AG08396 (cell line): ENCODE measurements at regions not wholly inside any gene's neighbourhood (a gene's known extent, or its start where the extent isn't known, plus 50 kb on each side); places are given as distances from the start of the nearest gene placed in this dataset.

Experiments used
- DNase-seq: peaks from one replicate; pipeline ENCODE4 v3.0.0; 2012; ENCODE audit warnings: low spot score, mixed read lengths

DNA sequence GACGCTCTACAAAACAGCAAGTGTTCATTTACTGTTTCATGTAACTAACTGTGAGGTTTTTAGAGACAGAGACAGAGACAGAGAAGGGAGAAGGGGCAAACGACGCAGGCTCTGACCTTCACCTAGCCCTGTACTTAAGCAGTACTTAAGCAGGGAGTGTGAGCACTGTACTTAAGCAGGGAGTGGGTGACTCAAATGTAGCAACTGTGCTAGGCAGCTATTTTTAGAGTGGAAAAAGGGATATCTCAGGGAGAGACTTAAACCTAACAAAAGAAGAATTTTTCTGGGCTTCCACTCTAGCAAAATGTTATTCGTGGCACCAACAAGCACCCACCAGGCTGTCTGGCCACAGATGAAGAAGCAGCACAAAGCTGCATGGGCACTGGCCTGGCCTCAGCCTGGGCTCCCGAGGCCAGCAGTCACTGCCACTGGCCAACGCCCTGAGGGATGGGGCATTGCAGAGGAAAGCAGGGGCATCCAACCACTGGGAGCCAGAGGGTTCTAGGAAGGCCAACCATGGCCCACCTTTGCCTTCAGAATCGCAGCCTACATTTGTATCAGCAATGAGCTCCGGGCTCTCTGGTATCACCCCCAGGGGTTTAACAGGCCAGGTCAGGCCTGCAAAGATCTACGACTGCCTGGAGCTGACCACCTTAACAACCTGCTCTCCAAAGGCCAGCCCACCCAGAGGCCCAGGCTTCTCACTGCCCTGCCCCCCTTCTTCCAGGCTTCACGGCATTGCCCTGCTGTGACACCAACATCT lies 154.3 kb downstream of the TTC32 start:
- no peak for DNase-seq

DNA sequence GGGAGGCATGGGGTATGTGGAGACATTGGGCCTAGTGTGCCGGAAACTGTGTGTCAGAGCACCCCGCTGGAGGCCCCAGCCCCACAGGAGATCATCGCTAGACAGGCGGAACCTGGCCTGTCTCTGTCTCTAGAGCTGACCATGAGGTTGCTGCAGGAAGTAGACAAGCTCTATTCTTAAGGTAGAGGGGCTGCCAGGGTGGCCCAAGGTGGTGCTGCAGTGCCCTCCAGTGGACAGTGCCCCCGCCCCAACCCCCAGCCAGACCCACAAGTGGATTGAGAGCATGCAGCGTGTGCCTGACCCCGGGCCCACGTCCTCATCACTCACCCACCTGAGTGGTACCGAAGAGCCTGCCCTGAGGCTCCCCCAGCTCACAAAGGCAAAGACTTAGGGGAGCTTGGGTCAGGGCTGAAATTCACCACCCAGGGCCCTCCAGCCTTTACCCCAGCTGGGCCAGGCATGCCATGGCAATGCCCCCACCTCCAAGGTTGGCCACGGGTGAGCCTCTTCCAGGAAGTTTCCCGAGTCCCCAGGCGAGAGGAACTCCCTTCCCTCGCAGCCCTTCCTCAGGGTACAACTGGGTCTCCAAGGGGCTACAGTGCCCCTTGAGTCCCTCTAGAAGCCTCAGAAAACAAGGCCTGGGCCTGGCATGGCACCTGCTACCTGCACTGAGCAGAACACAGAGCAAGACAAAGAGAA lies 155.0 kb downstream of the TTC32 start:
- no peak for DNase-seq

DNA sequence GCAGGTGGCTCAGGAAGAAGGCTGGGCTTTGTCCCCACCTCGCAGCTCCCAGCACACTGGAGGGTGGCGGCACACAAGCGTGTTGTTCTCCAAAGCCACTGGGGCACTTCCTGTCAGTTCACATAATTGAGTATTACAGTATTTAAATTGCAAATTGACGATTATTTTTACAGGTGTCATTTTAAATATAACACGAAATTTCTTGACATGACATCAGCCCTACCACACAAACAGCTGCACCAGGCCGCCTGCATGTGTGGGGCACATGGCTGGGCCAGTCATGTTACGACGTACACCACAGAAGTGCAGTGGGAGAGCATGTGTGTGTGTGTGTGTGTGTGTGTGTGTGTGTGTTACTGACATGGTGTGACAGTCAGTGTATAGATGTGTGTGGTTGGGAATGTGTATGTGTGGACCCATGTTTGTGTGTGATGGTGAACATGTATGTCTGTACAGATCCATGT lies 155.6 kb downstream of the TTC32 start:
- no peak for DNase-seq

DNA sequence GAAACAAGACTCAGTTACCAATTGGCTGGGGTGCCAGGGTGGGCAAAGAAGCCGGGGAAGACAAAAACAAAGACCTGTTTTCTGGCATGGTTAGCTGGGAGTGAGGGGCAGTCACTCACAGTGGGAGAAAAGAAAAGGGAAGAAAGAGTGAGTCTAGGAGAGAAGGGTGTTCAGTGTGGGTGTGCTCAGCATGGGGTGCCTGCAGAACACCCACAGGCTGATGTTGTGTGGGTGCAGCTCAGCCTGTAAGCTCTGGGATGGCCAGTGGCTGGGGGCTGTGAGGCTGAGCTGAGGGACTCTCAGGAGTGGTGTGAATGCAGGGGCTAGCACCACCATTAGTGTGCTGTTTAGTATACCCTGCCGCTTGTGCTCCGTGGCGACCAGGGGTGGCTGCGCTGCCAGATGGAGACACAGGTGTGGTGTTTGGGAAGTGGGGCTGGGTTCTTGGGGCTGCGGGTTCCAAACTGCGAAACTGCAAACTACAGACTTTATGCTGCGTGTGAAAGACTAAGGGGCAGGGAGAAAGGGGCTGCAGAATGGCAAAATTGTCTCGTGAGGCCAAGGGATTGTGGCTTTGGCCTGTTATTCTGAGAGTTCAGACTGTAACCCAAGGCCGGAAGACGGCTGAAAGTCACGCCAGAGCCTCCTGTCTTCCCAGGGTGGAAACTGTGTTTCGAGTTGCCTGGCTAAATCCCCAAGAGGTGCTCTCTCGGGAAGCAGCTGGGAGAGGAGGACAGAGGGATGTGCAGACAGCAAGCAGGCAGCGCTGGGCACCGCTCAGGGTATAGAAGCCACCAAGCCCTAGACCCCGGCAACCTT lies 156.3 kb downstream of the TTC32 start:
- DNase-seq, result no peak

DNA sequence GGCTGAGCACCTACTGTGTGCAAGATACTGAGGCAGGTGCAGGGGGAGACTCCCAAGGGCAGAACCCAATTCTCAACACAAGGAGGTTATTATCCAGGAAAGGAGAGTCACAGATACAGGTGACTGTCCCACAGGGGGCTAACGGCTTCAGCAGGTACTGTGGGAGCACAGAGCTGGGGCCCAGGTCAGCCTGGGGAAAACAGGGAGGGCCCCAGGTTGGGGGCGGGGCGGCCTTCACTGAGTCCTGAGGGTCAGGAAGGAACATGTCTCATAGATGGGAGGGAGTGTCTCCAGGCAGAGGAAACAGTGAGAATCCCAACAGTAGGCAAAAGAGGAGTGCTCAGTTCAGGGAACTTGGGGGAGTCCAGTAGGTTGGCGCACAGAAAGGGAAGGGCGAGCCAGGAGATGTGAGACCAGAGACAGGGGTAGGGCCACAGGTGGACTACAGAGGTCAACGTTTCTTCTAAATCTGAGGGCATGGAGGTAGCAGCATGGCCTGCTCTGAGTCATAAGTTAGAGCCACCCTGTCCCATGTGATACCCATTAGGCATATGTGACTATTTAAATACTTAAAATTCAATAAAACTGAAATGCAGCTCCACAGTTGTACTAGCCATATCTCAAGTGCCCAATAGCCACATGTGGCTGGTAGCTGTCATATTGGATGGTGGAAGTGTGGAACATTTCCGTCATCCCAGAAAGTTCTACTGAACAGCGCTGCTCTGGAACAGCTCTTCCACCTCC lies 157.2 kb downstream of the TTC32 start:
- DNase-seq, result no peak

DNA sequence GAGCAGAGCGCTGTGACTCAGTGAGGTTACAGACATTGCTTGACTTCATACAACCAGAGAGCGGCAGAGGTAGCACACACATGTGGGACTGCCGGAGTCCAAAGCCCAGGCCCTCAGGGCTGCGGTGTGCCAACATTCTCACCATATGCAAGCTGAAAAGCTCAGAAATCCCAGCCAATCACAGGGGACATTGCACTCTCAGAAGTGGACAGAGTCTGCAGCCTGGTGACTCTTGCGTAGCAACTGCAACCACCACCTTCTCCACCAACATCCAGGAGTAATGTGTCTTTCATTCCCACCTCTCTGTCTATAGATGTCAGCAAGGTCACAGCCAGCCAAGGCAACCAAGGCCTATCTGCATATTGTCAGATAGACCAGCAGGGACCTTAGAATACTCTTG lies 158.1 kb downstream of the TTC32 start:
- DNase-seq, result no peak

DNA sequence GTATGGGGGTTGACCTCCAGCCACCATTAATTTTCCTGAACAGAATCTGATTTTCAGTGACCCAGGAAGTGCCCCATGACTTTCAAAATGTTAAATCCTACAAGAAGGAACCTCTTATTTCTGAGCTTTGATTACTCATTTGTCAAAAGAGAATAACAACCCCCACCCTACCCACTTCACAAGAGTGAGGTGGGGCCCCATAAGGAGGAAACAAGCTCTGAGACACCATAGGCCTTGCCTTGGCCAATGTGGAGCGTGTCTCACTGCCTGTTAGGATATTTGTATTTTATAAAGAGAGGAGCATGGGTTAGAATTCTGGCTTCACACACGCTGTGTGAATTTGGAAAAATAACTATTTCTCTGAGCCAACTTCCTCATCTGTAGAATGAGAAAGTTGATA lies 158.9 kb downstream of the TTC32 start:
- no peak for DNase-seq

DNA sequence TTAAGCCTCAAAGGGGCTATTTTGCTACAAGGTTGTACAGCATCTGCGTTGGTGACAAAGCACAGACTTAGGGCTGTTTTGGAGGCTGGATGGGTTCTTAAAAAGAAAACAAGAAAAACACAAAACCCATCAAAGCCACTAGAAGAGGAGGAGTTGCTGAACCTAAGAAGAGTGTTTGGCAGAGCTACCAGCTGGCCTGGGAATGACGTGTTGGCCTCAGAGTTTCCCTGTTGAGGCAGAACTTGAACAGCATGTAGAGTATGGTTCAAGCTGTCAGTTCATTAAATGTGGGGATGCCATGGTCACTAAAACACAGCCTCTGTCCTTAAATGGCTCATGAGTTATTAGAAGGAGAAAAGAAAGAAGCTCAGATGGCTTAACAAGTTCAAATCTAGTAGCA lies 162.5 kb downstream of the TTC32 start:
- no peak for DNase-seq

DNA sequence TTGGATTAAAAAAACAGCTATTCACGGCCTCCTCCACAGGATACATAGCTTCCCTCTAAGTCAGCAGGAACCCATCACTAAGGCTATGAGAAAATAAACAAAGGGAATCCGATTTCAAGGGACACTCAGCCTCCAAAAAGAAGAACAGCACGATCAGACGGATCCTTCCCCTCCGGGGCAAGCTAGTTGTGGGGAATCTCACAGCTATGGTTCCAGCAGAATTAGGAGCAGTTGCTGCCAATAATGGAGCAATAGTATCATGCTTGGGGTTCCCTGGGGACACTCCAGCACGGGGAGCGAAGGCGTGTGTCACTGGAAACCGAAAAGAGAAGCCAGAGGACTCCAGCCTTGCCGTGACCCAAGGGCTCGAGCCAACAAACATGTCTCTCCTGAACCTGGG lies 163.1 kb downstream of the TTC32 start:
- peak; percentile 41 for DNase-seq

DNA sequence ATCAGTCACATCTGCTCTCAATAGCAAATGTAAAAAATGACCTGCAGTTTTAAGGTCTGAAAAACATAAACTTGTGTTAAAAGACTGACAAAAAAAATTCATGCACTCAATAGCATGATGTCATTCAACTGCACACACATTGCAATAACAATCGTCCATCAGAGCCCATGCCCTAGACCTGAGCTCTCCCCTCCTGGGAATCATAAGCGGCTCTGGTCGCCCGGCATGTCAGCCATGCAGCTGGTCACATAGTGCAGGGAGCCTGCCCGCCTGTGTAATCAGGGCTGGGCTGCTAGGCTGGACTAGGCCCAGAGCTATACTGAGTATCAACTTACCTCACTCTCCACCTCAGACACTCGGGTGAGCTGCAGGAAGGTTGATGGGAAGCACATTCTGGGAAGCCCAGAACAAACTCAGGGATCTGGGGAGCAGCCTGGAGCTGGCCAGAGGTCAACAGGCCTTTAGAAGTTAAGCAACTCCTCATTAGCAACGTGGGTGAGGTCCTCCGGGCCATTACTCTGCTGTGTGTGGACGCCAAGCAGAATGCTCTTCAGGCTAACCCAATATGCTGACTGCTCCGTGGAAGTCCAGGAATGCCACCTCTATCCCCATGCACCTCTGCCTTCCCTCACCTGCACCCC lies 165.5 kb downstream of the TTC32 start:
- no peak for DNase-seq

DNA sequence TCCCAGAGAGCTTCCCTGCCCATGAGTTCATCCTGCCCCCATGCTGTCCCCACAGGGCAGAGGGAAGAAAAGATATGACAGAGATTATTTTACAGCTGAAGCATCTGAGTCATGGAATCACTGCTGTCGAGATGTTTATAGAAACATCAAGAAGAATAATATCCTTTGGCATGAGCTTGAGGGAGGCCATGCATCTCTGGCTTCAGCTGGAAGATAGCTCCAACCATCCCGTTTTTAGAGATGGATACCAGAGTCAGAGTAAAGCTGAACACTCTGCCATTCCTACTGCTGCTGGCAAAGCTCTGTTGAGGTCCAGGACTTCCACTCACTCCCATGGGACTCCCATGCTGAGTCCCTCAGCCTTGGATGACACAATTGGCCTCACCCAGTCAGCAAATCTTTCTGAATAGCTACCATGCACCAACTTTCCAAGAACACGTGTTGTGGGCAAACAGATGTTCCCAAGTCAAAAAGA lies 167.8 kb downstream of the TTC32 start:
- peak; percentile 39 for DNase-seq

DNA sequence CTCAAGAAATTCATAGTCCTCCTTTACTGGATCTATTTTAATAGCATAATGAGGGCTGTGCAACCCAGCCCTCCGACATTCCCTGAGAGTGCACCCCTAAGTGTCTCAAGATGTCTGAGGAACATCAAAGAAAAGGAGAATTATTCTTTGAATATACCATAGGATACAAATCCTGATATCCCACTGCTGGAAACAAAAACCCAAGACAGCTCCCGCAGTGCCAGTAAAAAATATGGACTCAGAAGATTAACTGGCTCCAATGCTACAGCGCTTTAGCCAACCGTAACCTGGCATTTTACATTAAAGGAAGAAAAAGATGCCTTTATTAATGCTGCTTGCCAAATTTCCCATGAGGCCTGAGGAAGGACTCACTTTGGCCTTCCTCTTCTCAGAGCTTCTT lies 168.4 kb downstream of the TTC32 start:
- DNase-seq, result no peak

DNA sequence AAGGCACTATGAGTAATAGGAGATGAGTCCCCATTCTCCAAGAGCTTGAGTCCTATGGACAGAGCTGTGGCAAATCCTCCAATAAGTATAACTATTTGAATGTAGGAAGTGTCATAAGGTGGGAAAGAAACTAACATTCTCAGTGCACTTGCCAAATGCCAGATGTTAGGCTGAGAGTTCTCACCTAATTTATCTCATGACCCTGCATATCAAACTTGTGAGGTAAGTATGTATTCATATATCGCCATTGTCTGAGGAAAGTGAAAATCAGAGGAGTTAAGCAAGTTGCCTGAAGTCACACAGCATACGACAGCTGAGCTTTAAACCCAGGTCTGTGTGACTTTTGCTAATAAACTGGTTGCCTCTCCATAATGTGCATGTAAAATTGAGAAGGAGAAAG lies 169.5 kb downstream of the TTC32 start:
- no peak for DNase-seq

DNA sequence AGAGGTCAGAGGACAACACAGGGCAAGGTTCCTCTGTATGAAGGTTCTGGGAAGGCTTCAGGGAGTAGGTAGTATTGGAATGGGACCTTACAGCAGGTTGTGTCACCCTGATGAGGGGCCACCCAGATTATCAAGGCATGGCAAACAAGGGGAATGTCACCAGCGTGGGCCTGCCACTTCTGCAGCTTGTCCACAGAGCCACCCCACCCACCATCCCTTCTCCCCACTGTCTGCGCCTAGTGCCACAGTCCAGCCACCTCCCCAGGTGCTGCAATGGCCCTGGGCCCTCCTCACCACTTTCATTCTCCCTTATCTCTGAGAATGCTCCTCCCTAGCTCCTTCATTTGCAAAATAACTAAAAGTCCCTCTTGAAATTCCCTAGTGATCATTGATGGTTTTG lies 170.3 kb downstream of the TTC32 start:
- no peak for DNase-seq

DNA sequence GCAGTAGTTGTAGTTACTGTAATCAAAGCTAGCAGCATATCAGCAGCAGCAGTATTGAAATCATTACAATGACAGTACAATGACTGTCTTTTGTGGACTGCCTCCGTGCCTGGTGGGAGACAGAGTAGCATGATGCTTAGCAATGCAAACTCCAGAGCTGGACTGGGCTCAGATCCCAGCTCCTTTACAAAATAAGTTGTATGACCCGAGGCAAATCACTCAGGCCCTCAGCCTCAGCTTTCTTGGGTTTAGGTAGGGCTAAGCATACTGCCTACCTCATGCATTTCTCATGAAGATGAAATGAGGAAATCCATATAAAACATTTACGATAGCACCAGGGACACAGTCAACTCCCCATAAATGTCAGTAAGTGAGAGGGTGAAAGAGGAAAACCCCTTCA lies 170.7 kb downstream of the TTC32 start:
- no peak for DNase-seq

DNA sequence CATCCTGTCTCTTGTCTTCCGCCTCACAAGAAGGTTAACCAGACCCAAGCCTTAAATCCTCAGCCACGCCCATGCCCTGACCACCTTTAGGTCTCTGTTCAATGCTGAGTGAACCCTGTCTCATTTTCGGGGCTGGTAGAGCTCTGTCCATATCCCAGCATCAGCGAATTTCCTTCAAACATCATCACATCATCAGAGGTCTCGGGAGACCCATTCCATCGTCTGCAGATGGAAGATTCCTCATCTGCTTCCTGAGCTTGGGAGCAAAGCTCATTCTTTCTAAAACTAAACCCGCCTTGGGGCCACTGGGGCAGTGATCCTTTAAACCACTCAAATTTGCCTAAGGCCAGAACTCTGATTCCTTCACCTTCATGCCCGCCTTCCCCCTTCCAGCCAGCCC lies 173.7 kb downstream of the TTC32 start:
- no peak for DNase-seq

DNA sequence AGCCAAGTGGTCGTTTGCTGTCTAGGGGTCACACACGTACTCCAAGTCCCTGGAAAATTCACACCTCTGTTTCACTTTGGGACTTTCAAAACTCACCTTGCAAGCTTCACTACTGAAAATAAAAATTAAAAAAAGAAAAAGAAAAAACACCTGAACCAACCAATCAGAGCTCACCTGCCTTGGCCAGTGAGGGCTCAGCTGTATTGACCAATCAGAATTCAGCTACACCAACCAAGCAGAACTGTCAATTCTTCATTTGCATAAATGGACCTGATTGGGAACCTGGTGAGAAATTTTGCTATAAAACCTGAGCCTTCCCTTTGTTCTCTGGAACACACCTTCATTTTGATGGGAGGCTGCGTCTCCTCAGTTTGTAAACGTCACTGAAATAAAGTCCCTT lies 176.4 kb downstream of the TTC32 start:
- no peak for DNase-seq

DNA sequence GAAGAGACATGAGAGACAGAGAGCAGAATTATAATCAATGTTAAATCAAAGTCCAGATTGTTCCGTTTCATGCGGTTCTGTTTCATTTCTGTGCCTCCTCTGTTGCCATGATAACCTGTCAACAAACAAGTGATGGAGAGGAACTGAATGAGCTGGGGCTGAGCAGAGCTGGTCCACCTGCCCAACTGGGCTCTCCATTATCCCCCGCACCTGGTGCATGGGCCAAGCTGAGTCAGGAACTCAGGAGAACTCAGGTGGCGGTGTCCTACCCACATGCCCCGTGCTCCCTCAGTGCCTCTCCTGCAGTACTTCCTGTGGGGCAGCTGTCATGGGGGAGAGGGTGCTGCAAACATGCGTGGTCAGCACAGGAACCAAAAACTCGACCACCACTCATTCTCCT lies 178.8 kb downstream of the TTC32 start:
- DNase-seq, result no peak

DNA sequence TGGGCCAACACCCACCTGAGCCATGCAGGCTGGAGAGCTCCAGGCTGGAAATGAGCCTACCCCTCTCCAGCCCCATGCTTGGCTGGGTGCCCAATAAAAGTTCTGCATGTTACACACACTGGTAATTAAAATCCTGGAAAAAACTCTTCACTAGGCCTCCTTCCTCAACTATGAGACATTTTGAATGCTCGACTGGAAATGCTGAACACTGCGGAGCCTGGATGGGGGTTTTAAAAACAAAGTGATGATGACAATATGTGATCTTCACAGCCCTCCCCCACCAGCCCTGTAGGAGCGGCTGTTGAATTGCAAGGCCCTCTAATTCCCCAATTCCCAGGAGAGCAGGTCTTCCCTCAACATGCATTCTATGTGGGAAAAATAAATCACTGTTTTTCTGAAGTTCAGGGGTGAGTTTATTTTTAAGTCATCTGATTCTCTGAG lies 179.2 kb downstream of the TTC32 start:
- DNase-seq, result no peak

DNA sequence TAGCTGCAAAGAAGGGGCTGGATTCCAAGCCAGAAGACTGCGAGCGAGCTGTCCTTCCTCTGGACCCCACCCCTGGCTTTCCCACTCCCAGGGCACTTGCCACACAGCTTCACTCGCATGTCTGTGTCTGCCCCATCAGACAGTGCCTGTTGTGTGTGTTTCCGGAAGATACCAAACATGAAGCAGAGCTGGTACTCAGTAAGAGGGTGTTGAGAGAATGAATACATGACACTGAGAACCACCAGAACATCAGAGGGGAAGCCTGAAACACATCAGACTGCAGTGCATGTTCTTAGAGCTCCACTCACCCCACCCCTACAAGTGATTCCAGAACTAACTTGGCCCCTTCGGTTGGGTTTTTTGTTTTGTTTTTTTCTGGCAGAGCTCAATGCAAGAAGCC lies 181.5 kb downstream of the TTC32 start:
- no peak for DNase-seq

DNA sequence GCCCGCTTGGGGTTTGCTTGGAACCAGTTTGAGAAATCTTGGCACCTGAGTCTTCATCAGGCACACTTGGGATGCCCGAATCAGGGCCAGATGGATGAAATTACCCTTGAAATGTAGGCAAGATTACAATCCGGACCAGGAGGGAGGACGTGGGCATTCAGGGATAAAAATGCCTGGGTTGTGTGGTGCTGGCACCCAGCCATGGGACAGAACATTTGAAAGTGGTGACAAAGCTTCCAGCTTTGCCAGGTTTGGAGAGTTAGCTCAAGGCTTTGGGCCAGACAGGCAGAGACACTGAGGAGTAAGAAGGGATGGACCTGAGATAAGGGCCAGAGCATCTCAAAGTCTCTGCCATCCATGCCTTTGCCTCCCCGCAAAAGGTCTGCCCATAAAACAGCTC lies 182.2 kb downstream of the TTC32 start:
- DNase-seq, result no peak

DNA sequence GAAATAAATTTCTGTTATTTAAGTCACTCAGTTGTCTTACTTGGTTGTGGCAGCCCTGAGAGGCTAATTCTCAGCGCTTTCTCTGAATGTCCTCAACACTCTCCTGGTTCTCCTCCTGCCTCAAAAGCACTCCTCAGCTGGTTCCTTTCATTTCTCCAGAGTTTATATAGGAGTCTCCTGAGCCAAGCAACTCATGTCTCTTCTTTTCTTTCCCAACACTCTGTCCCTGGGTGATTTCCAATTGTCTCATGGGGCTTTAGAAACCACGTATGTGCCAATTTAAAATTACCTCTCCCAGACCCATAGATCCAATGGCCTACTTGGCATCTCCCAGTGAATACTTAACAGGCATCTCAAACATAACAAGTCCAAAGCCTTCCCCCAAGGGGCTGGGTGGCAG lies 184.3 kb downstream of the TTC32 start:
- DNase-seq, result no peak
